ENCODE measurements at regions not wholly inside any gene's neighbourhood (a gene's known extent, or its start where the extent isn't known, plus 50 kb on each side); places are given as distances from the start of the nearest gene placed in this dataset.

- TF ChIP-seq, protein P1, sequence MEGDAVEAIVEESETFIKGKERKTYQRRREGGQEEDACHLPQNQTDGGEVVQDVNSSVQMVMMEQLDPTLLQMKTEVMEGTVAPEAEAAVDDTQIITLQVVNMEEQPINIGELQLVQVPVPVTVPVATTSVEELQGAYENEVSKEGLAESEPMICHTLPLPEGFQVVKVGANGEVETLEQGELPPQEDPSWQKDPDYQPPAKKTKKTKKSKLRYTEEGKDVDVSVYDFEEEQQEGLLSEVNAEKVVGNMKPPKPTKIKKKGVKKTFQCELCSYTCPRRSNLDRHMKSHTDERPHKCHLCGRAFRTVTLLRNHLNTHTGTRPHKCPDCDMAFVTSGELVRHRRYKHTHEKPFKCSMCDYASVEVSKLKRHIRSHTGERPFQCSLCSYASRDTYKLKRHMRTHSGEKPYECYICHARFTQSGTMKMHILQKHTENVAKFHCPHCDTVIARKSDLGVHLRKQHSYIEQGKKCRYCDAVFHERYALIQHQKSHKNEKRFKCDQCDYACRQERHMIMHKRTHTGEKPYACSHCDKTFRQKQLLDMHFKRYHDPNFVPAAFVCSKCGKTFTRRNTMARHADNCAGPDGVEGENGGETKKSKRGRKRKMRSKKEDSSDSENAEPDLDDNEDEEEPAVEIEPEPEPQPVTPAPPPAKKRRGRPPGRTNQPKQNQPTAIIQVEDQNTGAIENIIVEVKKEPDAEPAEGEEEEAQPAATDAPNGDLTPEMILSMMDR (IDR thresholded peaks at IDR 0.05), result no peak
- no peak for TF ChIP-seq POLR2A (IDR thresholded peaks at IDR 0.05)
Observed at GRCh38 chr14:53788566-53788965, 168.1 kb downstream of the BMP4 start.

Data from thyroid gland (tissue), 4 donors.